Mesothelial cell of epicardium (in vitro differentiated cells): ENCODE measurements at regions not wholly inside any gene's neighbourhood (a gene's known extent, or its start where the extent isn't known, plus 50 kb on each side); places are given as distances from the start of the nearest gene placed in this dataset.

Source experiments
- DNase-seq, 2 experiments: peaks; one replicate each; pipeline ENCODE4 v3.0.0; 2021; ENCODE audit warnings: low spot score in 2 of 2; ENCODE audit not compliant: unreplicated experiment in 2 of 2
- H3K27ac Mint-ChIP-seq: 2 replicates; pipeline ENCODE4 v1.8.0; 2021; ENCODE audit warnings: mixed read lengths
- H3K27me3 Mint-ChIP-seq: 2 replicates; pipeline ENCODE4 v1.8.0; 2021; ENCODE audit warnings: low read depth, mixed read lengths
- H3K36me3 Mint-ChIP-seq: 2 replicates; pipeline ENCODE4 v1.8.0; 2021; ENCODE audit warnings: mixed read lengths
- H3K4me1 Mint-ChIP-seq: 2 replicates; pipeline ENCODE4 v1.8.0; 2021; ENCODE audit warnings: mixed read lengths
- H3K4me3 Mint-ChIP-seq: 2 replicates; pipeline ENCODE4 v1.8.0; 2021; ENCODE audit warnings: mild to moderate bottlenecking, moderate library complexity, mixed read lengths
- H3K9me3 Mint-ChIP-seq: 2 replicates; pipeline ENCODE4 v1.8.0; 2021; ENCODE audit warnings: mixed read lengths
- CTCF ChIP-seq: fragments of 200-600 bp; sonication (generic); IDR thresholded peaks from one replicate; pipeline ENCODE4 v1.5.0; 2021; ENCODE audit warnings: antibody characterized with exemption; ENCODE audit not compliant: unreplicated experiment

GRCh38 chr2:15997728-15998280, 57.5 kb downstream of the MYCN start:
- no peaks in the 10 kb centered on the region for H3K36me3 Mint-ChIP-seq
- peaks cover 4% of the 10 kb centered on the region for H3K9me3 Mint-ChIP-seq
- no peak overlapping the region for H3K4me3 Mint-ChIP-seq
- H3K27me3 Mint-ChIP-seq, result no peaks in the 10 kb centered on the region
- H3K4me1 Mint-ChIP-seq, result no peaks in the 10 kb centered on the region
- no peak for DNase-seq
- no peak overlapping the region for H3K27ac Mint-ChIP-seq
- TF ChIP-seq CTCF, result no peak

GRCh38 chr2:15996536-15997423, 56.4 kb downstream of the MYCN start:
- no peak for DNase-seq
- no peaks in the 10 kb centered on the region for H3K9me3 Mint-ChIP-seq
- no peak for TF ChIP-seq CTCF
- H3K36me3 Mint-ChIP-seq, result no peaks in the 10 kb centered on the region
- H3K4me1 Mint-ChIP-seq, result no peaks in the 10 kb centered on the region
- H3K27ac Mint-ChIP-seq, result no peak overlapping the region
- no peaks in the 10 kb centered on the region for H3K27me3 Mint-ChIP-seq
- no peak overlapping the region for H3K4me3 Mint-ChIP-seq
